ENCODE measurements at regions not wholly inside any gene's neighbourhood (a gene's known extent, or its start where the extent isn't known, plus 50 kb on each side); places are given as distances from the start of the nearest gene placed in this dataset.

DNA sequence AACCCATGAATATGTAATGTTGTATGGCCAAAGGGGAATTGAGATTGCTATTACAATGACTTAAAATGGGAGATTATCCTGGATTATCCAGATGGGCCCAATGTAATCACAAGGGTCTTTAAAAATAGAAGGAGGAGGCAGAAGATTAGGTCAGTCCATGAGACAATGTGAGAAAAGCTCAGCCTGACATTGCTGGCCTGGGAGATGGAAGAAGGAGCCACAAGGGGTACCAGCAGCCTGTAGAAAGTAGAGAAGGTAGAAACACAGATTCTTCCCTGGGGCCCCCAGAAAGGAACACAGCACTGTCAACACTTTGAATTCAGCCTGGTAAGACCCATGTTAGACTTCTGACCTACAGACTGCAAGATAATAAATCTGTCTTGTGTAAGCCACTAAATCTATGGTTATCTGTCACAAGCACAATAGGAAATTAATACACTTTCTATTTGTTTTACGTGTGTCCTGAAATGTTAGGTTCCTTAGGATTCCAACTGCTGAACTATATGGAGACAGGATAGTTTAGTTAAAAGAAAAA lies 132.9 kb upstream of the SERP2 start:
- TF ChIP-seq POLR2A (IDR thresholded peaks at IDR 0.05) (no peak), POLR2AphosphoS5 (IDR thresholded peaks at IDR 0.05) (no peak), EP300 (IDR thresholded peaks at IDR 0.05) (no peak)
- TF ChIP-seq, protein P1, sequence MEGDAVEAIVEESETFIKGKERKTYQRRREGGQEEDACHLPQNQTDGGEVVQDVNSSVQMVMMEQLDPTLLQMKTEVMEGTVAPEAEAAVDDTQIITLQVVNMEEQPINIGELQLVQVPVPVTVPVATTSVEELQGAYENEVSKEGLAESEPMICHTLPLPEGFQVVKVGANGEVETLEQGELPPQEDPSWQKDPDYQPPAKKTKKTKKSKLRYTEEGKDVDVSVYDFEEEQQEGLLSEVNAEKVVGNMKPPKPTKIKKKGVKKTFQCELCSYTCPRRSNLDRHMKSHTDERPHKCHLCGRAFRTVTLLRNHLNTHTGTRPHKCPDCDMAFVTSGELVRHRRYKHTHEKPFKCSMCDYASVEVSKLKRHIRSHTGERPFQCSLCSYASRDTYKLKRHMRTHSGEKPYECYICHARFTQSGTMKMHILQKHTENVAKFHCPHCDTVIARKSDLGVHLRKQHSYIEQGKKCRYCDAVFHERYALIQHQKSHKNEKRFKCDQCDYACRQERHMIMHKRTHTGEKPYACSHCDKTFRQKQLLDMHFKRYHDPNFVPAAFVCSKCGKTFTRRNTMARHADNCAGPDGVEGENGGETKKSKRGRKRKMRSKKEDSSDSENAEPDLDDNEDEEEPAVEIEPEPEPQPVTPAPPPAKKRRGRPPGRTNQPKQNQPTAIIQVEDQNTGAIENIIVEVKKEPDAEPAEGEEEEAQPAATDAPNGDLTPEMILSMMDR (IDR thresholded peaks at IDR 0.05): no peak
- H3K4me3 ChIP-seq: no peak overlapping the region
- H3K27ac ChIP-seq: no peak overlapping the region
- H3K36me3 ChIP-seq: no peaks in the 10 kb centered on the region
- intact Hi-C loops (cut with DNase I): no loop called here
- WGBS, 2 donors: 84 to 92% methylated on average over 1 of the region's 1 CpG
- H3K27me3 ChIP-seq: no peaks in the 10 kb centered on the region
- H3K4me1 ChIP-seq: peaks cover 0 to 23% (median 11%) of the 10 kb centered on the region in 4 donors
- H3K9me3 ChIP-seq: no peaks in the 10 kb centered on the region
- no peak for DNase-seq

DNA sequence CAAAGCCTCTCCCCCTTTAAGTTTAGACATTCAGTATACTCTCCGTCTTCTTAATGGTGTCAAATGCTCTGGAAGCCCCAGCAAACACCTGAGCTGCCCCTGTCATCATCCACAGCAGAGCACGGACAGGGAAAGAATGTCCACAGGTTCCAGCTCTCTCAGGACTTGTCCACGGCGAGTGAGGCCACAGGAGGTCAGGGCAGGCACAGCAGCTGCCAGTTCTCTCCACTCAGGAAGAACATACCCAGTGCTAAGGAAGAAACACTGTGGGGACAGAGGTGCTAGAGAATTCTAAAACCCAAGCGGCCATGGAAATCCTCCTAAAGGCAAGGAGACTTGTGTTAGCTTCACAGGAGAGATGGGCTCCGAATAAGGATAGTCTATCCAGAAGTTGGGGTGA lies 132.0 kb upstream of the SERP2 start:
- TF ChIP-seq, protein P1 (IDR thresholded peaks at IDR 0.05): no peak
- no peak for TF ChIP-seq POLR2A (IDR thresholded peaks at IDR 0.05)
- no peak for TF ChIP-seq EP300 (IDR thresholded peaks at IDR 0.05)
- no peak for TF ChIP-seq POLR2AphosphoS5 (IDR thresholded peaks at IDR 0.05)
- Histone ChIP-seq H3K4me3 (no peak overlapping the region), H3K4me1 (peaks cover 0 to 15% (median 8%) of the 10 kb centered on the region in 4 donors), H3K9me3 (no peaks in the 10 kb centered on the region), H3K27ac (no peak overlapping the region), H3K36me3 (no peaks in the 10 kb centered on the region), H3K27me3 (no peaks in the 10 kb centered on the region)
- intact Hi-C loops (cut with DNase I): no loop called here
- DNase-seq: no peak
- WGBS, 2 donors: 94% methylated on average over 6 of the region's 6 CpGs

DNA sequence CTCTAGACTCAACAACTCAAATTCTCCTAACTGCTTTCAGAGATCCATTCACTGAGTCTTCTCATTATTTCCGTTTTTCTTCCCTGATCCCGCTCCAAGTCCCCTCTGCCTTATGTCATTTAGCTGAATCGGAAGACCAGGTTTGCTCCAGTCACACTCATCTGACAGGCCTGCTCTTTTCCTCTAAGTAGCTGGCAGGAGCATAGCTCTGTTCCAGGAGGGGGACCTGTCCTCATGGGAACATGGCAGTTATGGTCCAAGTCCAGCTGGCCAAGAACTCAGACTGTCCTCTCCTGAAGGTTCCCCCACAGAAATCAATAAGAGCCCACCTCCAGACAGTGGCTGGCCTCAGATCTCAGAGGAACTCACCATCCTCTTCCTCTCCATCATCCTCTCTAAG lies 130.9 kb upstream of the SERP2 start:
- no peaks in the 10 kb centered on the region for H3K9me3 ChIP-seq
- H3K27me3 ChIP-seq: no peaks in the 10 kb centered on the region
- WGBS, 2 donors: 93 to 96% methylated on average over 3 of the region's 3 CpGs
- intact Hi-C loops (cut with DNase I): no loop called here
- peak overlapping the region in 1 of 4 donors; percentile 18 for H3K27ac ChIP-seq
- H3K4me1 ChIP-seq: peaks cover 0 to 4% (median 0%) of the 10 kb centered on the region in 4 donors
- no peaks in the 10 kb centered on the region for H3K36me3 ChIP-seq
- no peak overlapping the region for H3K4me3 ChIP-seq
- DNase-seq: no peak
- TF ChIP-seq EP300 (IDR thresholded peaks at IDR 0.05) (no peak), POLR2A (IDR thresholded peaks at IDR 0.05) (no peak), POLR2AphosphoS5 (IDR thresholded peaks at IDR 0.05) (no peak)
- TF ChIP-seq, protein P1 (IDR thresholded peaks at IDR 0.05): no peak

DNA sequence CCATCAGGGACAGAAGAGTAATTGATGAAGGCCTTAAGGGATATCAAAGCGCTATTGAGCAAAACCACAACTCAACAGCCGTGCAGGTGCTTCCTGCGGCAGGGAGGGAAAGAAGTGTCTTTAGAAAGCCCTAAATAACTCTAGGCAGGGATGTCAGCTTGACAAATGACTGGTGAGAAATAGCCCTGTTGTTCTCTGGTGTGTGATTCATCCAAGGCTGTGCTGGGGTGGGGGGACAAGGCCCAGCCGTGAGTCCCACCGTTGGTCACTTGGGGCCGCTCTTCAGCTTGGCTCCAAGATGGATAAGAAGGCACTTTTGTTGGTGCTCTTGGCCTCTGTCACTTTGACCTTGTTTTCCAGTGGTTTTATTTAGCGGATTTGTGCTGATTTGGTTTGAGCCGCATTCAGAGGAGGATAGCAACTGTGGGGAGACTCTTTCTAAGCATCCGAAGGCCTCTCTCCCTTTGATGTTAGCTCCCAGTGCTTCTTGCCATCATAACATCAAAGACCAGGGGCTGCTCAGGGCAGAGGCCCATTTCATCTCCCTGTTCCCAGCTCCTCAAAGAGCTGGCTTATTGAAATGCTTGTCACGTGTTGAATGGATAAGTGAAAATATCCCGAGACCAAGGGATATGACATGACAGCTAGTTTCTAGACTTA lies 130.3 kb upstream of the SERP2 start:
- TF ChIP-seq, protein P1 (IDR thresholded peaks at IDR 0.05): no peak
- no peak for TF ChIP-seq POLR2AphosphoS5 (IDR thresholded peaks at IDR 0.05)
- Histone ChIP-seq H3K9me3 (no peaks in the 10 kb centered on the region), H3K4me1 (peaks cover 0 to 1% (median under 1%) of the 10 kb centered on the region in 4 donors), H3K4me3 (no peak overlapping the region), H3K27me3 (no peaks in the 10 kb centered on the region), H3K36me3 (no peaks in the 10 kb centered on the region), H3K27ac (peak overlapping the region in 1 of 4 donors; percentile 18)
- no peak for DNase-seq
- 60 to 84% methylated on average over 11 of the region's 11 CpGs for WGBS, 2 donors
- intact Hi-C loops (cut with DNase I): no loop called here

DNA sequence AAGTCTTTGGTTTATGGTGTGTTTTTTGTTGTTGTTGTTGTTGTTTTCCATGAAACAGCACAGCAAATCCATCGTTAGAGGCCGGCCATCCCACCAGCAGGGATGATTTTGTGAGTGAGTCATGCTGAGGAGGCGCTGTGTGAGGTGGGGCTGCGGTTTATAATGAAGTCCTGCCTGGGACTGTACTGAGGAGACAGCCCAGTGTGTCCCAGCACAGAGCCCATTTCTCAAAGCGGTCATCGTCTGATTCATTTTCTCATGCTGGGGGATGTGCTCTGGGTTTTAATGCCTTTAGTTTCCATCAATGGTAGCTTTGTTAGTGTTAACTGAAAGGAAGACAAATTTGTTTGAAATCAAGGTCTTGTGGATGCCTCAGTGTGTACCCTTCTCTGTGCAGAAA lies 129.3 kb upstream of the SERP2 start:
- Histone ChIP-seq H3K9me3 (no peaks in the 10 kb centered on the region), H3K27ac (no peak overlapping the region), H3K27me3 (no peaks in the 10 kb centered on the region), H3K4me1 (peaks cover 0 to 11% (median 10%) of the 10 kb centered on the region in 4 donors), H3K36me3 (no peaks in the 10 kb centered on the region), H3K4me3 (no peak overlapping the region)
- TF ChIP-seq, protein P1 (IDR thresholded peaks at IDR 0.05): no peak
- no peak for TF ChIP-seq POLR2AphosphoS5 (IDR thresholded peaks at IDR 0.05)
- no peak for TF ChIP-seq EP300 (IDR thresholded peaks at IDR 0.05)
- TF ChIP-seq POLR2A (IDR thresholded peaks at IDR 0.05): no peak
- intact Hi-C loops (cut with DNase I): no loop called here
- WGBS, 2 donors: 77 to 83% methylated on average over 6 of the region's 6 CpGs
- DNase-seq: no peak

All from sigmoid colon (tissue), 6 donors.